IMR-90 (cell line): ENCODE measurements at regions not wholly inside any gene's neighbourhood (a gene's known extent, or its start where the extent isn't known, plus 50 kb on each side); places are given as distances from the start of the nearest gene placed in this dataset.

Experiments
- ATAC-seq: fragments of 200-7000 bp; cut with Tn5 transposase; 2 replicates; pipeline ENCODE4 v1.9.1; 2020; ENCODE audit warnings: low read depth, mild to moderate bottlenecking, moderate library complexity
- BruUV-seq: library from RNA; stranded (reverse); fragments of 400-500 nt; replicated peaks from 2 replicates; lab custom pipeline; 2021; lab: Mats Ljungman, UMichigan
- CTCF ChIA-PET: fragments of 300-600 bp; formaldehyde crosslinking; extraction: SDS; loops from one replicate; lab custom pipeline; 2021; ENCODE audit warnings: antibody characterized with exemption; lab: Yijun Ruan, JAX
- POLR2A ChIA-PET: fragments of 300-600 bp; sonication (Branson Sonifier 250); formaldehyde crosslinking; loops from one replicate; lab custom pipeline; 2022; ENCODE audit warnings: antibody characterized with exemption; ENCODE audit not compliant: unreplicated experiment; lab: Charles Lee
- DNase-seq: peaks from one replicate; pipeline ENCODE4 v3.0.0; 2013
- H2AFZ ChIP-seq: replicated peaks from 2 replicates; pipeline ENCODE3; 2013; ENCODE audit warnings: low read length, mild to moderate bottlenecking; ENCODE audit not compliant: poor library complexity
- H2AK5ac ChIP-seq: 2 replicates; pipeline ENCODE4 v1.6.1; 2013; ENCODE audit warnings: low read depth, low read length, inconsistent platforms
- H2AK9ac ChIP-seq: replicated peaks from 2 replicates; pipeline ENCODE3; 2013; ENCODE audit warnings: mild to moderate bottlenecking, low read depth, low read length, moderate library complexity; ENCODE audit not compliant: poor library complexity
- H2BK120ac ChIP-seq: 2 replicates; pipeline ENCODE4 v1.6.1; 2013; ENCODE audit warnings: low read depth, low read length, inconsistent platforms
- H2BK15ac ChIP-seq: 3 replicates; pipeline ENCODE4 v1.6.1; 2013; ENCODE audit warnings: low read depth, low read length, inconsistent platforms
- H2BK20ac ChIP-seq: 2 replicates; pipeline ENCODE4 v1.6.1; 2013; ENCODE audit warnings: low read depth, mild to moderate bottlenecking, inconsistent platforms, low read length, moderate library complexity
- H2BK5ac ChIP-seq: 2 replicates; pipeline ENCODE4 v1.6.1; 2013; ENCODE audit warnings: mild to moderate bottlenecking, low read depth, low read length, inconsistent platforms; ENCODE audit not compliant: poor library complexity, severe bottlenecking
- H3K14ac ChIP-seq: replicated peaks from 2 replicates; pipeline ENCODE4 v1.6.1; 2013; ENCODE audit warnings: low read depth, low read length, inconsistent platforms
- H3K18ac ChIP-seq: 2 replicates; pipeline ENCODE4 v1.6.1; 2013; ENCODE audit warnings: low read depth, low read length, control low read depth
- H3K23ac ChIP-seq: 2 replicates; pipeline ENCODE4 v1.6.1; 2013; ENCODE audit warnings: low read depth, low read length, inconsistent platforms
- H3K27ac ChIP-seq: 2 replicates; pipeline ENCODE4 v1.5.1; 2013; ENCODE audit warnings: mild to moderate bottlenecking, control low read depth, low read length; ENCODE audit not compliant: insufficient read depth
- H3K27me3 ChIP-seq: 2 replicates; pipeline ENCODE4 v1.6.1; 2013; ENCODE audit warnings: low read length; ENCODE audit not compliant: control insufficient read depth, insufficient read depth
- H3K36me3 ChIP-seq: 2 replicates; pipeline ENCODE4 v1.6.1; 2013; ENCODE audit warnings: low read length, mixed read lengths; ENCODE audit not compliant: control insufficient read depth, insufficient read depth
- H3K4ac ChIP-seq: 2 replicates; pipeline ENCODE4 v1.6.1; 2013; ENCODE audit warnings: low read depth, low read length, inconsistent platforms
- H3K4me1 ChIP-seq: 2 replicates; pipeline ENCODE4 v1.6.1; 2013; ENCODE audit warnings: low read length, mixed read lengths; ENCODE audit not compliant: control insufficient read depth, insufficient read depth
- H3K4me2 ChIP-seq: 2 replicates; pipeline ENCODE4 v1.6.1; 2013; ENCODE audit warnings: low read depth, mild to moderate bottlenecking, control low read depth, low read length, moderate library complexity
- H3K4me3 ChIP-seq: 2 replicates; pipeline ENCODE4 v1.5.1; 2013; ENCODE audit warnings: low read depth, mild to moderate bottlenecking, control low read depth, low read length, moderate library complexity; ENCODE audit not compliant: insufficient read depth
- H3K56ac ChIP-seq: 2 replicates; pipeline ENCODE4 v1.6.1; 2013; ENCODE audit warnings: low read length, inconsistent platforms; ENCODE audit not compliant: insufficient read depth; ENCODE audit errors: extremely low read depth
- H3K79me1 ChIP-seq, 2 experiments: 2 replicates each; pipeline ENCODE4 v1.6.1; 2013; ENCODE audit warnings: low read length in 2 of 2, inconsistent platforms in 1 of 2, low read depth in 1 of 2
- H3K9ac ChIP-seq: 2 replicates; pipeline ENCODE4 v1.6.1; 2013; ENCODE audit warnings: low read depth, low read length, control low read depth
- H3K9me1 ChIP-seq: 2 replicates; pipeline ENCODE4 v1.6.1; 2013; ENCODE audit warnings: low read length, inconsistent platforms; ENCODE audit not compliant: insufficient read depth
- H3K9me3 ChIP-seq: 2 replicates; pipeline ENCODE4 v1.6.1; 2013; ENCODE audit warnings: low read length; ENCODE audit not compliant: control insufficient read depth, insufficient read depth
- H4K20me1 ChIP-seq: 2 replicates; pipeline ENCODE4 v1.6.1; 2013; ENCODE audit warnings: low read length, inconsistent platforms; ENCODE audit not compliant: insufficient read depth
- H4K5ac ChIP-seq: 2 replicates; pipeline ENCODE4 v1.6.1; 2013; ENCODE audit warnings: mild to moderate bottlenecking, low read depth, low read length, control low read depth
- H4K8ac ChIP-seq, 2 experiments: 2 replicates each; pipeline ENCODE4 v1.6.1; 2013; ENCODE audit warnings: low read depth in 2 of 2, low read length in 2 of 2, control low read depth in 1 of 2, inconsistent platforms in 1 of 2
- H4K91ac ChIP-seq: 2 replicates; pipeline ENCODE4 v1.6.1; 2013; ENCODE audit warnings: low read depth, low read length, inconsistent platforms; ENCODE audit not compliant: insufficient read depth
- BHLHE40 ChIP-seq: fragments of 150-350 bp; IDR thresholded peaks from 2 replicates; pipeline ENCODE4 v1.6.1; 2016; ENCODE audit warnings: mild to moderate bottlenecking, low read depth, low read length
- CEBPB ChIP-seq: IDR thresholded peaks from 2 replicates; pipeline ENCODE4 v1.6.1; 2012; ENCODE audit warnings: low read depth, low read length, improper control_type of control experiment
- CHD1 ChIP-seq: IDR thresholded peaks from 2 replicates; pipeline ENCODE4 v1.6.1; 2012; ENCODE audit warnings: low read depth, low read length, improper control_type of control experiment
- FOS ChIP-seq: fragments of 150-350 bp; IDR thresholded peaks from 2 replicates; pipeline ENCODE4 v1.6.1; 2016; ENCODE audit warnings: low read depth, low read length
- MAFK ChIP-seq: IDR thresholded peaks from 2 replicates; pipeline ENCODE4 v1.6.1; 2012; ENCODE audit warnings: low read depth, low read length, improper control_type of control experiment
- MAZ ChIP-seq: IDR thresholded peaks from 2 replicates; pipeline ENCODE4 v1.6.1; 2012; ENCODE audit warnings: low read depth, mild to moderate bottlenecking, low read length, improper control_type of control experiment, moderate library complexity, borderline replicate concordance
- MXI1 ChIP-seq: IDR thresholded peaks from 2 replicates; pipeline ENCODE4 v1.6.1; 2012; ENCODE audit warnings: low read depth, mild to moderate bottlenecking, low read length, moderate library complexity, borderline replicate concordance
- NFE2L2 ChIP-seq: fragments of 150-350 bp; IDR thresholded peaks from 2 replicates; pipeline ENCODE4 v1.6.1; 2016; ENCODE audit warnings: low read depth, mild to moderate bottlenecking, low read length
- POLR2A ChIP-seq: IDR thresholded peaks from 2 replicates; pipeline ENCODE4 v1.6.1; 2012; ENCODE audit warnings: mild to moderate bottlenecking, low read depth, low read length
- RAD21 ChIP-seq: IDR thresholded peaks from 2 replicates; pipeline ENCODE4 v1.6.1; 2012; ENCODE audit warnings: low read length, improper control_type of control experiment
- RCOR1 ChIP-seq: IDR thresholded peaks from 2 replicates; pipeline ENCODE4 v1.6.1; 2012; ENCODE audit warnings: mild to moderate bottlenecking, low read length, improper control_type of control experiment; ENCODE audit not compliant: insufficient replicate concordance
- RFX5 ChIP-seq: IDR thresholded peaks from 2 replicates; pipeline ENCODE4 v1.8.0; 2012; ENCODE audit warnings: low read depth, mild to moderate bottlenecking, low read length, moderate library complexity
- SMC3 ChIP-seq: fragments of 150-350 bp; IDR thresholded peaks from 2 replicates; pipeline ENCODE4 v1.6.1; 2016; ENCODE audit warnings: low read depth, mild to moderate bottlenecking, antibody characterized with exemption, low read length, moderate library complexity
- WGBS, 2 experiments: methylation state at CpG; one replicate each; pipeline versions ENCODE4 v1.1.5 to v1.1.7; 2013; ENCODE audit warnings: missing lambda C conversion rate in 2 of 2; ENCODE audit not compliant: insufficient read length in 1 of 2; ENCODE audit errors: extremely low coverage in 2 of 2; 5-methylcytosine and 5-hydroxymethylcytosine counted together
- dilution Hi-C: fragments of 300-500 bp; cut with HindIII; formaldehyde crosslinking; loops from one replicate; pipeline ENCODE4 v1.14.3; 2018; ENCODE audit warnings: low sequenced_read_pairs; ENCODE audit not compliant: unreplicated experiment
- in situ Hi-C: fragments of 300-500 bp; cut with MboI; formaldehyde crosslinking; loops from 3 replicates; pipeline ENCODE4 v1.14.3; 2019; ENCODE audit warnings: low sequenced_read_pairs, inconsistent platforms, mixed read lengths
- intact Hi-C: fragments of 100-400 bp; cut with micrococcal nuclease; formaldehyde crosslinking; loops from 2 replicates; pipeline ENCODE4 v1.10.0; 2022
- TF ChIP-seq, protein P1 (sequence below): fragments of 150-350 bp; IDR thresholded peaks from 2 replicates; pipeline ENCODE4 v1.6.1; 2016; ENCODE audit warnings: low read depth, mild to moderate bottlenecking, low read length, moderate library complexity, borderline replicate concordance
- TF ChIP-seq, protein P2 (sequence below): fragments of 150-350 bp; IDR thresholded peaks from 2 replicates; pipeline ENCODE4 v1.6.1; 2017; ENCODE audit warnings: mild to moderate bottlenecking, antibody characterized with exemption, low read length, low read depth
- TF ChIP-seq, protein P3 (sequence below): conservative IDR thresholded peaks from 2 replicates; pipeline ENCODE4 v1.5.1; 2012; ENCODE audit warnings: mild to moderate bottlenecking, low read depth, low read length, improper control_type of control experiment

DNA sequence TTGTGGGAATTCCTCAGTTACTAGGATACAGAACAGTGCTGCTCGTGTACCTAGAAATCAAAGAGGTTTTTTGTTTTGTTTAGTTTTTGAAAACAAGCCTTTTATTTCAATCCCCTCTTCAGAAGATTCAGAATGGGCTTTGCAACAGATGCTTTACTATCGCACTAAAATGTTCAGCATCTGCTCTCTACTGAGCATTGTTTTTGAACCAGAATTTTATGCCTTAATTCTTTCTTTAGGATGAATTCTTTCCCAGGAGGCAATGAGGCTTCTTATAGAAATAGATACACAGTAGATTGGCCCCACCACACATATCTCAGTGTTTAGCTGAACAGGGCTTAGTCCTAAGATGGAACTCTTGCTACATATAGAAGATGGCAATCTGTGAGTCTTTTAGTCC is 95.9 kb upstream of the SPACA1 start:
- WGBS, 2 experiments, result no CpG with 5 or more reads among the region's 2 CpGs
- H2AK9ac ChIP-seq, result no peak overlapping the region
- H3K79me1 ChIP-seq, result no peaks in the 10 kb centered on the region
- dilution Hi-C loops, result no loop called here
- no peak overlapping the region for H2AFZ ChIP-seq
- no peak overlapping the region for H3K14ac ChIP-seq
- H2BK5ac ChIP-seq, result no peak overlapping the region
- H2BK120ac ChIP-seq, result no peak overlapping the region
- H3K27me3 ChIP-seq, result peaks cover 2% of the 10 kb centered on the region; the same call in 1 of the 2 replicates
- no peak overlapping the region for H3K4me3 ChIP-seq
- H4K5ac ChIP-seq, result no peak overlapping the region
- H3K18ac ChIP-seq, result no peak overlapping the region
- no peak overlapping the region for H2BK15ac ChIP-seq
- no peak overlapping the region for H3K23ac ChIP-seq
- no peak overlapping the region for H2AK5ac ChIP-seq
- no peak overlapping the region for H4K8ac ChIP-seq
- TF ChIP-seq RAD21 (no peak), MAFK (no peak), FOS (no peak), MAZ (no peak), CEBPB (no peak), BHLHE40 (no peak), NFE2L2 (no peak), RFX5 (no peak), RCOR1 (no peak), POLR2A (no peak), CHD1 (no peak), MXI1 (no peak), SMC3 (no peak)
- TF ChIP-seq, protein P1, sequence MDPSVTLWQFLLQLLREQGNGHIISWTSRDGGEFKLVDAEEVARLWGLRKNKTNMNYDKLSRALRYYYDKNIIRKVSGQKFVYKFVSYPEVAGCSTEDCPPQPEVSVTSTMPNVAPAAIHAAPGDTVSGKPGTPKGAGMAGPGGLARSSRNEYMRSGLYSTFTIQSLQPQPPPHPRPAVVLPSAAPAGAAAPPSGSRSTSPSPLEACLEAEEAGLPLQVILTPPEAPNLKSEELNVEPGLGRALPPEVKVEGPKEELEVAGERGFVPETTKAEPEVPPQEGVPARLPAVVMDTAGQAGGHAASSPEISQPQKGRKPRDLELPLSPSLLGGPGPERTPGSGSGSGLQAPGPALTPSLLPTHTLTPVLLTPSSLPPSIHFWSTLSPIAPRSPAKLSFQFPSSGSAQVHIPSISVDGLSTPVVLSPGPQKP, result no peak
- TF ChIP-seq, protein P2, sequence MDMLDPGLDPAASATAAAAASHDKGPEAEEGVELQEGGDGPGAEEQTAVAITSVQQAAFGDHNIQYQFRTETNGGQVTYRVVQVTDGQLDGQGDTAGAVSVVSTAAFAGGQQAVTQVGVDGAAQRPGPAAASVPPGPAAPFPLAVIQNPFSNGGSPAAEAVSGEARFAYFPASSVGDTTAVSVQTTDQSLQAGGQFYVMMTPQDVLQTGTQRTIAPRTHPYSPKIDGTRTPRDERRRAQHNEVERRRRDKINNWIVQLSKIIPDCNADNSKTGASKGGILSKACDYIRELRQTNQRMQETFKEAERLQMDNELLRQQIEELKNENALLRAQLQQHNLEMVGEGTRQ, result no peak
- TF ChIP-seq, protein P3, sequence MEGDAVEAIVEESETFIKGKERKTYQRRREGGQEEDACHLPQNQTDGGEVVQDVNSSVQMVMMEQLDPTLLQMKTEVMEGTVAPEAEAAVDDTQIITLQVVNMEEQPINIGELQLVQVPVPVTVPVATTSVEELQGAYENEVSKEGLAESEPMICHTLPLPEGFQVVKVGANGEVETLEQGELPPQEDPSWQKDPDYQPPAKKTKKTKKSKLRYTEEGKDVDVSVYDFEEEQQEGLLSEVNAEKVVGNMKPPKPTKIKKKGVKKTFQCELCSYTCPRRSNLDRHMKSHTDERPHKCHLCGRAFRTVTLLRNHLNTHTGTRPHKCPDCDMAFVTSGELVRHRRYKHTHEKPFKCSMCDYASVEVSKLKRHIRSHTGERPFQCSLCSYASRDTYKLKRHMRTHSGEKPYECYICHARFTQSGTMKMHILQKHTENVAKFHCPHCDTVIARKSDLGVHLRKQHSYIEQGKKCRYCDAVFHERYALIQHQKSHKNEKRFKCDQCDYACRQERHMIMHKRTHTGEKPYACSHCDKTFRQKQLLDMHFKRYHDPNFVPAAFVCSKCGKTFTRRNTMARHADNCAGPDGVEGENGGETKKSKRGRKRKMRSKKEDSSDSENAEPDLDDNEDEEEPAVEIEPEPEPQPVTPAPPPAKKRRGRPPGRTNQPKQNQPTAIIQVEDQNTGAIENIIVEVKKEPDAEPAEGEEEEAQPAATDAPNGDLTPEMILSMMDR, result no peak
- H3K27ac ChIP-seq, result no peak overlapping the region
- H3K4me2 ChIP-seq, result no peak overlapping the region
- ATAC-seq (no peak), DNase-seq (no peak)
- POLR2A ChIA-PET, result no interaction called here
- no peak overlapping the region for H2BK20ac ChIP-seq
- no peaks in the 10 kb centered on the region for H3K36me3 ChIP-seq
- no peak overlapping the region for H3K56ac ChIP-seq
- H3K9ac ChIP-seq, result no peak overlapping the region
- H4K20me1 ChIP-seq, result no peaks in the 10 kb centered on the region
- no peaks in the 10 kb centered on the region for H3K9me1 ChIP-seq
- H3K4ac ChIP-seq, result no peak overlapping the region
- BruUV-seq, result no TSS peak
- CTCF ChIA-PET, result no interaction called here
- no peaks in the 10 kb centered on the region for H3K4me1 ChIP-seq
- intact Hi-C loops, result no loop called here
- in situ Hi-C loops, result no loop called here
- no peaks in the 10 kb centered on the region for H3K9me3 ChIP-seq
- H4K91ac ChIP-seq, result no peak overlapping the region
